ENCODE measurements at regions not wholly inside any gene's neighbourhood (a gene's known extent, or its start where the extent isn't known, plus 50 kb on each side); places are given as distances from the start of the nearest gene placed in this dataset.

DNA sequence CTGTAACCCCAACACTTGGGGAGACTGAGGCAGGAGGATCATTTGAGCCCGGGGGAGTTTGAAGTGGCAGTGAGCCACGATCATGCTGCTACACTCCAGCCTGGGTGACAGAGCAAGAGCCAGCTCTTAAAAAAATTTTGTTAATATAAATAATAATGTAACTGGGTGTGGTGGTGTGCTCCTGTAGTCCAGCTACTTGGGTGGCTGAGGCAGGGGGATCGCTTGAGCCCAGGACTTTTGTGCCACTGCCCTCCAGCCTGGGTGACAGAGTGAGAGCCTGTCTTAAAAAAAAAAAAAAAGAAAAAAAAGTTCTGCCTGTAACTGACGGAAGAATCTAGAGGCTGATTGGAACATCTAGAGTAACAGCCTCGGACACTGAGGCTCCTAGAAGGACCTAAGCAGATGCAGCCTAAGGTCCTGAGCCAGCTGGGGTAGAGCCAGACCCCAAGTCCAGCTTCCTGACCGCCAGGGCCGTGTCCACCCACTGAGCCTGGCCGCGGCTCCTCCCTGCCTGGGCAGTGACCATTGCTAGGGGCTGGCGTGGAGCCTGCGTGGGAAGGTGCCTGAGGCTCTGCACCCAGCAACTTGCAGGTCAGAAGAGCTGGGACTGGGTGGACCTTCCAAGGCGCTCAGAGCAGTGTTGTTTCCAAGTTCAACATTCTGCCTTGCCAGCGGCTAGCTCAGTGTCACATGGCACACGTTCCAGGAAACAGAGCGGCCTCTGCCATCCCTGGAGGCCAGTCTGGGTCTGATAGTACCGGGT, 209.4 kb upstream of the CIBAR2 start:
- 8 to 17% methylated on average over 15 to 16 of the region's 16 CpGs for WGBS, 2 donors
- no peak for TF ChIP-seq POLR2A (IDR thresholded peaks at IDR 0.05)
- peak; percentile 58 to 99 for TF ChIP-seq EP300 (IDR thresholded peaks at IDR 0.05)
- TF ChIP-seq, protein P1, sequence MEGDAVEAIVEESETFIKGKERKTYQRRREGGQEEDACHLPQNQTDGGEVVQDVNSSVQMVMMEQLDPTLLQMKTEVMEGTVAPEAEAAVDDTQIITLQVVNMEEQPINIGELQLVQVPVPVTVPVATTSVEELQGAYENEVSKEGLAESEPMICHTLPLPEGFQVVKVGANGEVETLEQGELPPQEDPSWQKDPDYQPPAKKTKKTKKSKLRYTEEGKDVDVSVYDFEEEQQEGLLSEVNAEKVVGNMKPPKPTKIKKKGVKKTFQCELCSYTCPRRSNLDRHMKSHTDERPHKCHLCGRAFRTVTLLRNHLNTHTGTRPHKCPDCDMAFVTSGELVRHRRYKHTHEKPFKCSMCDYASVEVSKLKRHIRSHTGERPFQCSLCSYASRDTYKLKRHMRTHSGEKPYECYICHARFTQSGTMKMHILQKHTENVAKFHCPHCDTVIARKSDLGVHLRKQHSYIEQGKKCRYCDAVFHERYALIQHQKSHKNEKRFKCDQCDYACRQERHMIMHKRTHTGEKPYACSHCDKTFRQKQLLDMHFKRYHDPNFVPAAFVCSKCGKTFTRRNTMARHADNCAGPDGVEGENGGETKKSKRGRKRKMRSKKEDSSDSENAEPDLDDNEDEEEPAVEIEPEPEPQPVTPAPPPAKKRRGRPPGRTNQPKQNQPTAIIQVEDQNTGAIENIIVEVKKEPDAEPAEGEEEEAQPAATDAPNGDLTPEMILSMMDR (IDR thresholded peaks at IDR 0.05) = peak in 1 of 5 experiments; percentile 45
- Histone ChIP-seq H3K9me3 (peaks cover 0 to under 1% (median 0%) of the 10 kb centered on the region in 4 donors), H3K4me1 (peaks cover 0 to 67% (median 27%) of the 10 kb centered on the region in 4 donors), H3K27me3 (no peaks in the 10 kb centered on the region), H3K4me3 (no peak overlapping the region), H3K36me3 (no peaks in the 10 kb centered on the region), H3K27ac (peak overlapping the region; percentile 60 to 89 (median 74))
- peak; percentile 93 to 96 for DNase-seq (ENCODE audit: low spot score in 2 of 2)

DNA sequence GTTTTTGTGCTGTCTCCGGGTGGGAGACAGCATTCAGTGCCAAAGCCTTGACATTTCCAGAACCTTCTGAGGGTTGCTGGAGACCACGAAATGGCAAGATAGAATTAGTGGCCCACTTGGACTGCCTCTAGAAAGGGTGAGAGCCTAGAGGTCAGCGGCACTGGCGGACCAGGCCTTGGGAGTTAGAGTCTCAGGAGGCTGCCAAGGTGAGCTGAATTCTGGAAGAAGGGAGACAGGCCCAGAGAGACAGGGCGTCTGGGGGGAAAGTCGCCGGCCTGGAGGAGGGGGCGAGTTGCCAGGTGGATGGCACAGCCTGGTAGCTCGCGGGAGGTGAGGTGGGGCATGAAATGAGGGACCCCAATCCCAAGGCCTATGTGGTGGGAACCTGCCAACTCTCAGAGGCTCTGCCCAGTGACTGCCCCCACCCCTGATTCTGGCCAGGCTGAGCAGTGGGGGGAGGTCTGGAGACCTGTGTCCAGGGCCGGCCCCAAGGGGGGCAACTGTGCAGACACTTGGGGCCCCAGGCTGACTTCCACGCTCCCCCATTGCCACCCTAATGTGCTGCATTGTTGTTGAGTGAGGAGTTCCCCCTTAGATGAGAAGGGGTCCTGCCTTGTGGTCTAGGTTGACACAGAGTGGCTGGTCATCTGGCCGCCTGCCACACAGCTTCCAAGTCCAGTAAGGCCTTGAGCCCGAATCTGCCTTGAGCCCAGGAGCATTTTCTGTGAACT, 211.1 kb upstream of the CIBAR2 start:
- TF ChIP-seq POLR2A (IDR thresholded peaks at IDR 0.05) = no peak
- TF ChIP-seq, protein P1 (IDR thresholded peaks at IDR 0.05) = no peak
- TF ChIP-seq EP300 (IDR thresholded peaks at IDR 0.05) = no peak
- Histone ChIP-seq H3K4me3 (no peak overlapping the region), H3K27ac (peak overlapping the region; percentile 60 to 89 (median 74)), H3K4me1 (peaks cover 0 to 61% (median 33%) of the 10 kb centered on the region in 4 donors), H3K9me3 (peaks cover 0 to 2% (median 0%) of the 10 kb centered on the region in 4 donors), H3K36me3 (no peaks in the 10 kb centered on the region), H3K27me3 (no peaks in the 10 kb centered on the region)
- DNase-seq (ENCODE audit: low spot score in 2 of 2) = no peak
- 80 to 83% methylated on average over 14 of the region's 14 CpGs for WGBS, 2 donors

DNA sequence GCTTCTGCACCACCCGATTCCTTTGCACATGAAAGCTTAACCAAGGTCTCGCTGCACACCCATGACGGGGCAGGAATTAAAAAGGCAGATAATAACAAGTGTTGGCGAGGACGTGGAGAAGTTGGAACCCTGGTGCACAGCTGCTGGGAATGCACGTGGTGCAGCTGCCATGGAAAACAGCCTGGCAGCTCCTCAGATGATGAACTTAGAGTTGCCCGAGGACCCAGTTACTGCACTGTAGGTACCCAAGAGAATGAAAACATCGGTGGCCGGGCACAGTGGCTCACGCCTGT, 211.6 kb upstream of the CIBAR2 start:
- peak overlapping the region in 1 of 4 donors; percentile 83 for H3K27ac ChIP-seq
- DNase-seq (ENCODE audit: low spot score in 2 of 2) = no peak
- whole genome bisulfite sequencing, 2 donors = 95 to 96% methylated on average over 10 of the region's 10 CpGs
- TF ChIP-seq, protein P1 (IDR thresholded peaks at IDR 0.05) = no peak
- TF ChIP-seq EP300 (IDR thresholded peaks at IDR 0.05) (no peak), POLR2A (IDR thresholded peaks at IDR 0.05) (no peak)
- H3K4me3 ChIP-seq = no peak overlapping the region
- no peaks in the 10 kb centered on the region for H3K36me3 ChIP-seq
- H3K9me3 ChIP-seq = peaks cover 0 to 2% (median 0%) of the 10 kb centered on the region in 4 donors
- no peaks in the 10 kb centered on the region for H3K27me3 ChIP-seq
- H3K4me1 ChIP-seq = peaks cover 0 to 62% (median 38%) of the 10 kb centered on the region in 4 donors

DNA sequence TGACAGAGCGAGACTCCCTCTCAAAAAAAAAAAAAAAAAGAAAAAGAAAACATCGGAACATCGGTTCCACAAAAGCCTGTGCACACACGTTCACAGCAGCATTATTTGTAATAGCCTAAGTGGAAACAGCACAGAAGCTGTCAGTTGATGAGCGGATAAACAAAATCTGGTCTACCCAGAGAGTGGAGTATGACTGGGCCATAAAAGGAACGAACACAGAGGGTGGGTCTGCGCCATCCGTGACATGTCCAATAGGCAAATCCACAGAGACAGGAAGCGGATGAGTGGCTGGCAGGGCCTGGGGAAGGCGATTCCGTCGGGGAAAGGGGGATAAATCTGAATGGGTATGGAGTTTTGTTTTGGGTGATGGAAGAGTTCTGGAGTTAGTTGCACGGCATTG, 212.2 kb upstream of the CIBAR2 start:
- no peaks in the 10 kb centered on the region for H3K36me3 ChIP-seq
- 92% methylated on average over 13 of the region's 13 CpGs for WGBS, 2 donors

More for the DNA sequence above, 212.2 kb upstream of the CIBAR2 start:
- DNase-seq (ENCODE audit: low spot score in 2 of 2) = no peak
- no peak overlapping the region for H3K4me3 ChIP-seq
- H3K4me1 ChIP-seq = peaks cover 0 to 62% (median 44%) of the 10 kb centered on the region in 4 donors
- no peak overlapping the region for H3K27ac ChIP-seq
- H3K27me3 ChIP-seq = no peaks in the 10 kb centered on the region
- H3K9me3 ChIP-seq = peaks cover 0 to 2% (median 0%) of the 10 kb centered on the region in 4 donors
- TF ChIP-seq EP300 (IDR thresholded peaks at IDR 0.05) (no peak), POLR2A (IDR thresholded peaks at IDR 0.05) (no peak)
- TF ChIP-seq, protein P1 (IDR thresholded peaks at IDR 0.05) = no peak
